ENCODE measurements at regions not wholly inside any gene's neighbourhood (a gene's known extent, or its start where the extent isn't known, plus 50 kb on each side); places are given as distances from the start of the nearest gene placed in this dataset.
"Not testable (repeated sequence)": the region's sequence is repeated elsewhere in the genome, so short reads cannot be mapped to it uniquely, and the experiment has no call there.

DNA sequence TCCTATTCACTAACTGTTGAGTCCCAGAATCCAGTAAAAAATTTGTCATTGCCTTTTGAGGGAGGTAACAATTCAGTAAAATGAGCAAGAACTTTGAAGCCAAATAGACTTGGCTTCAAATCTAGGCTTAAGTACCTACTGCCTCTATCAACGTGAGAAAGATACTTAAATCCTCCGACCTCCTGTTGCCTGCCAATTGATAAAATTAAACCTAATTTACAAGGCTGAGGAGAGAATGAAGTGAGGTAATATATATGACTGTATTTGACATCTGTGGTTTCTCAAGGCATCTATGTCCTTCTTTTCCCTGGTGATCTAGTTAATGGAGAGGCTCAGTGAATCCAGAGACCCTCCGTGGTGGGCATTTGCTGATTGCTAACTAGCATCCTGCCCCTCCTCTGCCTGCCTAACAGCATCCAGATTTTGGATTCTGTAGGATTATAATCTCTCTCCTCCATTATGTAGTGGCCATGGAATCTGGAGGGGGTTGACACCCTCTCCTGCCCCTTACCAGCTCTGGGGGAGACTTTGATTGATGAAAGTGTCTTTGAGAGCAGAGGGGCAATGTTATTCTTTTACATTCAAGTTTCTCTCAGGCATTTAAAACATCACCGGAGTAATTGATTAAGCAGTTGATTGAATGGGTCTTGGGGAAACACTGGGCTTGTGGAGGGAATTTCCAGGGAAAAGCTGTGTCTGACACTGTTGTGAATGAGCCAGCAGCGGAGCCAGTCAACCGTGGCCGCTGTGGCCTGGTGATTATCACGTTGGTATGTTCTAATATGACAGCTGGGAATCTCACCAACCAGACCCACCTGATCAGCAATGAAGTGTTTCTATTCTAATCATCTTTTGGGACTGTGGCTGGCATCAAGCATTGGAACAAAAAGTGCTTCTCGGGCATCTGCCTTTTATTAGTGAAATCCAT lies 140.7 kb upstream of the FAM78B start:
- DNase-seq, result no peak

DNA sequence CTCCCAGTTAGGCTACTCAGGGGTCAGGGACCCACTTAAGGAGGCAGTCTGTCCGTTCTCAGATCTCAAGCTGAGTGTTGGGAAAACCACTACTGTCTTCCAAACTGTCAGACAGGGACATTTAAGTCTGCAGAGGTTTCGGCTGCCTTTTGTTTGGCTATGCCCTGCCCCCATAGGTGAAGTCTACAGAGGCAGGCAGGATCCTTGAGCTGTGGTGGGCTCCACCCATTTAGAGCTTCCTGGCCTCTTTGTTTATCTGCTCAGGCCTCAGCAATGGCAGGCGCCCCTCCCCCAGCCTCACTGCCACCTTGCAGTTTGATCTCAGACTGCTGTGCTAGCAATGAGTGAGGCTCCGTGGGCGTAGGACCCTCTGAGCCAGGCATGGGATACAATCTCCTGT lies 149.5 kb upstream of the FAM78B start:
- DNase-seq, result not testable (repeated sequence)

DNA sequence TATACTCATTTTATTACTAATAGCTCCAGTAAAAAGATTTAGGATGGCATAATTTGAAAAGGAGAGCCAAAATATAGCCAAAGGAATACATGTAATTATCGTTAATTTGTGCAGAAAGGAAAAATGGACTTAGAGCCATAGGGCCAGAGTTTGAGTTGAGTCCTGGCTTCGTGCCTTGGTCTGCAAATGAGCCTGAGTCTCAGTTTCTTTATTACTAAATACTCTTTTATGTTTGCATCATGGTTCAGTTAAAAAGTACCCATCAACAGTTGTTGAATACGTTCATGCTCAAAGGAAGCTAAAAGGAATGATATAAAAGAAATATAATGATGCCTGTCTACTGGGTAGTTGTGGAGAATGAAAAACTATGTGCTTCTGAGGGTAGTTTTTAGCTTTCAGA lies 155.7 kb upstream of the FAM78B start:
- DNase-seq, result no peak

DNA sequence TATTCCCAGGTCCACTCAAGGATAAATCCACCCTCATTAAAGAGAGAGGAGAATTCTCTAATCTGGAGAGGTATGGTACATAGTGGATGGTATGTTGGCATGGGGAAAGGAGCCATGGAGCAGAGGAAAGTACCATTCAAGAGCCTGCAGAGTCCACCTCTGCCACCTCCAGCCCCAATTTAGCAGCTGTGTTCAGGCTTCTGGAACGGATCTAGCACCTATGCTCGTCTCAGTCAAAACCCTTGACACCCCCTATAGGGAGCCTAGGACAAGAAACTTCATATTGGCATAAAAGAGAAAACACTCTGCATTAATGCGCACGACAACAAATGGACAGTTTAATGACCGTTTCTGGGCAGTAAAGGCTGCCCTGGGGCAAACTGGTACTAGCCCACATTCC lies 161.1 kb upstream of the FAM78B start:
- no peak for DNase-seq

DNA sequence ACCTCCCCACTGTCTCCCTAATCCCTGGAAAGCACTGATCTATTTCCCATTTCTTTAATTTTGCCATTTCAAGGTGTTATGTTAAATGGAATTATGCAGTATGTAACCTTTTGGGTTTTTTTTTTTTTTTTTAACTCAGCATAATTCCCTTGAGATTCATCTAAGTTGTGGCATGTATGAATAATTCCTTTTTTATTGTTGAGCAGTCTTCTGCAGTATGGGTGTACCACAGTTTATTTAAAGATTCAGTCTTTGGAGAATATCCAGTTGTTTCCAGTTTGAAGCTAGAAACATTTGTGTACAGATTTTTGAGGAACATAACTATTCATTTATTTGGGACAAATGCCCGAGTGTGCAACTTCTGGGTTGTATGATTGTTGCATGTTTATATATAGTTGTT lies 162.2 kb upstream of the FAM78B start:
- DNase-seq, result no peak

DNA sequence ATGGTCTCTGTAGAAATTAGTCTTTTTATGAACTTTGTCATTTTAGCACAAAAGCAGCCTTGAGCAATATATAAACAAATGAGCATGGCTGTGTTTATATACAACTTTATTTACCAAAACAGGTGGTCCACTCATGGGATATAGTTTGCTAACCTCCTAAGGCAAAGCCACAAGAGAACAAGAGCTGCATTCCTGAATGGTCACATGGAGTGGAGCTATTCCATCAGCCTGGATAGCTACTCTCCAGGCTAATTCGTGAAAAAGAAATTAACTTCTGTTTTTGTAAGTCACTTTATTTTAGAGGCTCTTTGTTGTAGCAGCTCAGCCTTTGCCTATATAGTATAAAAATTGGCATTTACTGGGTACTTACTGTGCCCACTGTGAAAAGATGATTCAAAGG lies 163.3 kb upstream of the FAM78B start:
- DNase-seq, result no peak

DNA sequence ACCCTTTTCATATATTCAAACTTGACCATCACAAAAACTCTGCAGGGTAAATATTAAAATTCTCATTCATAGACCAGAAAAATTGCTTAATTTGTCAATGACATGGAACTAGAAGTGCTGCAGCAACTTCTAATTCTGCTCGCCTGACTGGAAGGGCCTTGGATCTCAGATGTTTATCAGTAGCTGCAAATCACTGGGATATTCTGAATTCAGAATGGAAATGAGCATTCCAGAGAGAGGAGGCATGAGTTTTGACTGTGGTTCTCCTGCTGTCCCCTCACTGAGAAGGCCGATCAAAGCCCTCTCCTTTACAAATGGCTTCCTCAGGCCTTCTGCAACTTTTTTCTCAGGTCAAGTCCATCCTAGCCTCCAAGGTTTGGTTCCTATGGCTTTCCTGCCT lies 171.3 kb upstream of the FAM78B start:
- no peak for DNase-seq

DNA sequence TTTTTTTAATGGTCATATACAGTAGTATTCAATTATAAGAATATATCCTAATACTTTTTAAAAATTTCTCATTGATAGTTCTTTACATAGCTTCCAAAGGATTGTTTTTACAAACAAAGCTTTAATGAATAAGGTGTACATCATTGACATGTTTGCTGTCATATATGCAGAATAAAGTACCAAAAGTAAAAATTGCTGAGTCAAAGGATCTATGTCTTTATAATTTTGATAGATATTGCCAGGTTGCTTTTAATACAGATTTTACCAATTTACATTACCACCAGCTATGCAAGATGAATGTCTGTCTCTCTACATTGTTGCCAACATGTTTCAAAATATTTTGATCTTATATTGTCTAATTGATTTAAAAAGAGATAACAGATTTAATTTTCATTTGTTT lies 173.9 kb upstream of the FAM78B start:
- no peak for DNase-seq

DNA sequence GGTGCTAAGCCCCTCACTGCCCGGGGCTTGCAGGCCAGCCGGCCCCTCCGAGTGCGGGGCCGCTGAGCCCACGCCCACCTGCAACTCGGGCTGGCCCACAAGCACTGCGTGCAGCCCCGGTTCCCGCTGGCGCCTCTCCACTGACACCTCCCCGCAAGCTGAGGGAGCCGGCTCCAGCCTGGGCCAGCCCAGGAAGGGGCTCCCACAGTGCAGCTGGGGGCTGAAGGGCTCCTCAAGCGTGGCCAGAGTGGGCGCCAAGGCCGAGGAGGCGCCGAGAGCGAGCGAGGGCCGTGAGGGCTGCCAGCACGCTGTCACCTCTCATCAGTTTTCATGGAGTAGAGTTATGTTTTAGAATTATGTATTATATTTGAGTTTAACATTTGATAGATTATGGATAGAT lies 176.5 kb upstream of the FAM78B start:
- DNase-seq, result no peak

DNA sequence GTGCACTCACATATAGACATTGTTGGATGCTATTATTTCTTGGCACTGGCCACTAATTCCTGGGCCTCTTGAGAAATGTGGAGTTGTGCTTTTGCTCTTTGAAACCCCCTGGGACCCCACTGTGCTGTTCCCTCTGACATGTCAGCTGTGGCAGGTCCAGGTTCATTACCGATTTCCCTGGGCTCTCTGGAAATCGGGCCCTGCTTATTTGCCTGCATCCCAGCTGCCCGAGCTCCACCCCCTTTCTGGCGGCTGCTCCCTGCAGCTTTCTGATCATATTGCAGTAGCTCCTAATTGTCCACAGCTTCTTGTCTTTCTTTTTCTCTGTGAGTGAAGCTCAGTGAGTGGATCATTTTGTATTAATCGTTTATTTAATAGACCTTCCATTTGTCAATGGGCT lies 183.7 kb upstream of the FAM78B start:
- DNase-seq, result no peak

DNA sequence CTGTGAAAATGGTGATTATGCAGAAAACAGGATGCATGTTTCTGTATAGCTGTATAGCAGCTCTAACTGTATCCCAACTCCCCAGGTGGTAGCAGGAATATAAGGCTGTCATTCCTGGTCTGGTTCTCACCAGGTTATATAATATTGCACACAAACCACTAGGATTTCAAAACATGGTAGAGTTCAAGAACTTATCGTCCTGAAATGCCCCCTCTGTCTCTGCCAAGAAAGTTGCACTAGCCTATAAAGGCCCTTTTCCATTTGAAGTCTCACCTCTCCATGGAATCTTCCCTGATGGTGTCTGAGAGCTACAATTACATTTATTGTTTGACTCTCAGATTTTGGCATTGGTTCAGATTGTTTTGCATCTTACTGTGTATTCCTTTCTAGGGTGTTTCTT lies 184.9 kb upstream of the FAM78B start:
- no peak for DNase-seq

DNA sequence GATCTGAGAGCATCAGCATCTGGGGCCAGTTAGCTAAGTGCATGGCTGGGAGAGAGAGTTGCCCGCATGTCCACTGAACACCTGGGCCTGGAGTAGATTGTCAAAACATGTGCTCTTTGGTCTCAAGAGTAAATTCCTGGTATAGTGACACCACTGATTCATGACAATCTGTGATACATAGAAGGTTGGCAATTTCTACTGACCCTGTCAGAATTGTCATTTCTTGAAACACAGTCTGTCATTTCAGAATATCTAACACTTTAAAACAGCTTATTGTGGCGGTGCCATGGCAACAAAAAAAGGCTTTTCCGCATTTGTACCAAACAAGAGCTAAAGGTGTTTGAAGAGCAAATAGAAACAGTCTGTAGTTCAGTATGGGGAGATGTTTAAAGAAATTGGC lies 186.4 kb upstream of the FAM78B start:
- DNase-seq, result no peak

DNA sequence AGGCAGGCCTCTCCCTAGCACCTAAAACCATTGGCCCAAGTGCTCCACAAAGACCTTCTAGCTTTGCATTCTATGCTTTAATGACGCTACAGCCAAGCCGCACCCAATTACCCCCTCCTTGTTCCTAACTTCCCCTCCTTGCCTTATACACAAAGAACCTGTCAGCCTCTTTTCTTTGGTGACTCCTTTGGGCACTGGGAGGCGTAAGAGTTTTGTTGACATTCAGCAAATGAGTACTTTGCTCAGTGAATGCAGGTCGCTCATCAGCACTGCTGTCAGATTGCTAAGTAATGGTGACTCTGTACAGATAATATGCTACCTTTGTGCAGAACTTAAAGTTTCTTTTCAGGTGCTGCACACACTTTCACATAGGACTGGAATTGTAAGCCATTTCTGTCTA lies 187.6 kb upstream of the FAM78B start:
- no peak for DNase-seq

DNA sequence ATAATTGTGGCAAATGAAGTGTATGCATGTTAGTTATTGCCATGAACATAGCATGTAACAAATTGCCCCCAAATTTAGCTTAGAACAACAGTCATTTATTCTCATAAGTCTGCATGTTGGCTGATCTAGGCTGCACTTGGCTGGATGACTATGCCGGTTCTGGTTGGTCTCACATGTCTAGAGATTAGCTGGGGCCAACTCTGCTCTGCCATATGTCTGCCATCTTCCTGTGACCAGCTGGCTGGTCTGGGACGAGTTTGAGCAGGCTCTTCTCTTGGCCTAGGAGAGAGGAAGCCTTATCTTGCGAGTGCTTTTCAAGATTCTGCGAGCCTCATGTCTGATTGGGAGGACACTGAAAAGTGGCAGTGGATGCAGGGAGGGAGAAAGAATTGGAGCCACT lies 198.3 kb upstream of the FAM78B start:
- no peak for DNase-seq

DNA sequence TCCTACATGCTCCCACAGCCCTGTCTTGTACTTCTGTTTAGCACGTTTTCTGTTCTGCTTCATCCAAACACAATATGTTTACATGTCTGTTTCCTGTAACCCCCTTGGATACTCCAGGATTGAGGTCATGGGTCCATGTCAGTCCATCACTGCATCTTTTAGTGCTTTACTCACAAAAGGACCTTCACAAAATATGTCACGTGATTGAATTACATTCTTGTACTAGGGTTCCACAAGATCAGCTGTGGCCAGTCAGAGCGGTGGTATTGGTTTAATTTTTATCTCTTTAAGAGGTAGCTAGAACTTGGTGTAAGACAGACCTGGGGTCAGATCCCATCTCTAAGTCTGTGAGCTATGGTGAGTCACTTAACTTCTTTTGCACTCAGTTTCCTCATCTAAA lies 201.2 kb upstream of the FAM78B start:
- DNase-seq, result no peak

DNA sequence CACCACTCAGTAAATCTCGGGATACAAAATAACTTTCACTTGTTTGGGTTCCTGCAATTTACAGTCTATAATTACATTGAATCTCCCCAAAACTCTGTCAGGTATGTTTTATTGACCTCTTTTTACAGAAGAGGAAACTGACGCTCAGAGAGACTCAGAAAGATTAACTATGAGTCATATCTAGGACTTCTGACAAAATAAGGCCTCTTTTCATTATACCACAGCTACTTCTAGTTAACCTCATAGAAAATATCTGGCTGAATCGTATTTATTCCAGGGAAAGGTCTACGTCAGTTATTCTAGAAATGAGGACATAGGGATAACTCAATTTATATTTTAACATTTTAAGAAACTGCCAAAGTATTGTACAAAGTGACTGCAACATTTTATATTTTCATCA lies 211.1 kb upstream of the FAM78B start:
- no peak for DNase-seq

DNA sequence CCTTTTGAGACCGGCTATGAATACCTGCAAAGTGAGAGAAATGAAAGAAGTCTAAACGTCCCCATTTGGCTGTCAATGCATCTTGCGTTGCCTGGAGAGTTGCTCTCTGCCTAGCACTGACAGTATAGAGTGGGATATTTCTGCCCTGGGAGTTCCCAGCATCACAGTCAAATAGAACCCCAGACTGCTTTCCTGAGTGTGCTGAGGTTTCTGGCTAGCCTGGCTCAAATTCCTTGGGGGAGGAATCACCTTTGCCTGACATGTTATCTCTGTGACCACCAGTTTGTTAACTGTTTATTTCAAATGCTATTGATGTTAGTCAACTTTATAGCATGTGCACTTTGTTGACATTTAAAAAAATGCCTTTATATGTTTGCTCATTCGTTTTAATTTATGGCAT lies 212.0 kb upstream of the FAM78B start:
- no peak for DNase-seq

DNA sequence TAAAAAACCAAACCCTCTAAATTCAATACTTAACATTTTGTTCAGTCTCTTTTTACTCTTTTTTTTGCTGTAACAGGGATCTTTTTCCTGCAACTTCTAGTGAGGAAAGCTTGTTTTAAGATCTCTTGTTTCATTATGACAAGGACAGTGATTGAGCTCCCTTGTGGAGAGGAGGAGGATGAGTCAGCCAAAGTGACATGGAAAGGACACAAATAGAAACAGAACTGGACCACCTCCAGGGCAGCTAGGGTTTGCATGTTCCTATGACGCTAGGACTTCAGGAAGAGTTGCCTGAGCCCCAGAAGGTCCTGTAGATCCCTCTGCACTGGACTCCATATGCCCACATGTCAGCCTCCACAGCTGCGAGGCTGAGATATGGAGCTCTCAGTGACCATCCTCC lies 212.6 kb upstream of the FAM78B start:
- DNase-seq, result no peak

DNA sequence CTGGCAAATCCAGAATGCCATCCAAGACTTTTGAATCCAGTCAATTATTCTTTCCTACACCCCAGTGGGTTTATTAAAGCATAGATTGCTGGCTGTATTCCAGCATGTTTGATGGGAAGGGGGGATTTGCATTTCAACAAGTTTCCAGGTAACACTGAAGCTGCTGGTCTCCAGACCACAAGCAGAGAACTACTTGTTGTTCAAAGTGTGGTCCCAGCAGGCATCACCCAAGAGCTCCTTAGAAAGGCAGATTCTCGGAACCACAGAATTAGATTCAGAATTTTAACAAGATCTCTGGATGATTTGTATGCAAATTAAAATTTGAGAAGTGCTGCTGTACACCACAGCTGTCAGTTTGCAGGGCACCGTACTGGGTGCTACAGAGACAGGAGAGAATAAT lies 216.3 kb upstream of the FAM78B start:
- DNase-seq, result no peak

DNA sequence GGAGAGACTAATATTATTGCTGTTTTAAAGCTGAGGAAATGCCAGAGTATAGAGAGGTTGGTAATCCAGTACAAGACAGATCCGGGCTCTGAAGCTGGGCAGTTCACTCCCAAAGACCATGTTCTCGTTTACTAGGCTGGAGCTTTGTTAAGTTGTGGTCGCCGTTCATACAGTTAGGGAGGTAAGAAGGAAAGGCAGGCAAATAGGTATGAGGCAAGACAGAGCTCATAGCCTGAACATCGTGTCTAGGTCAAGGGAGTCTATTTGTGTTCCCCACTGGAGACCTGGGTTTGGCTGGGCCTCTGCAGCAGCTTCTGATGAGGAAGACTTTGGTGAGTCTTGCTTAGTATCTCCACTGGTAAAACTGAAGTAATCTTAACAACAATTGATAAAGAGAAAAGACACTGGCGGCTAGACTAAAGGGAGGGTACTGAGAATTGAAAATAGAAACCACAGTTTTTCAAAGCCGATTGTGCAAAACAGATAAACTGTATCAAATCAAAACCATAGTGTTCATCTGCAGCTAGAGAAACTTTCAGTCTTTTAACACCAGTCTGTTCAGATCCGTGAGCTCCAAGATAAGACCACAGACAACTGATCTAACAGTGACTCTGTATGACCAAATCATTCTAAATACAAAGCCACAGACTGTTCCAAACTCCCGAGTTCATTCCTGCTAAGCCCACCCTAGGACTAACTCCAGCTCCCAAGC lies 217.0 kb upstream of the FAM78B start:
- no peak for DNase-seq

DNA sequence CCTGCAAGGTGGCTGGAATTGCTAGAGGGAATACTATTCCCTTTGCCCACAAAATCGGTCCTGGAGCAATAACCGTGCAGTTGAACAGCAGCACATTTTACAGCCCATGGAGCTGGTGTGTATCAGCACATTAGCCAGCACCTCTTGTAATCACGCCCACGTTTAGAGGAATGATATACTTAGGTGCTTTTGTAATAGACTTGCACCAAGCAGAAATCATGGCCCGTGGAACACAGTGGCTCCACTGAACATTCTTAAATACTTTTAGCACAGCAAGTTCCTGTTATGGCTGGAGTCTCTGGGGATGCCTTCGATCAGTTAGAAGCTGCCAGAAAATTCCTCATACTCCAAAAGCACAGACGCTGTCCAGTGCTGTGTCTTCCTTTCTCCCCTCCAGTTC lies 218.1 kb upstream of the FAM78B start:
- no peak for DNase-seq

DNA sequence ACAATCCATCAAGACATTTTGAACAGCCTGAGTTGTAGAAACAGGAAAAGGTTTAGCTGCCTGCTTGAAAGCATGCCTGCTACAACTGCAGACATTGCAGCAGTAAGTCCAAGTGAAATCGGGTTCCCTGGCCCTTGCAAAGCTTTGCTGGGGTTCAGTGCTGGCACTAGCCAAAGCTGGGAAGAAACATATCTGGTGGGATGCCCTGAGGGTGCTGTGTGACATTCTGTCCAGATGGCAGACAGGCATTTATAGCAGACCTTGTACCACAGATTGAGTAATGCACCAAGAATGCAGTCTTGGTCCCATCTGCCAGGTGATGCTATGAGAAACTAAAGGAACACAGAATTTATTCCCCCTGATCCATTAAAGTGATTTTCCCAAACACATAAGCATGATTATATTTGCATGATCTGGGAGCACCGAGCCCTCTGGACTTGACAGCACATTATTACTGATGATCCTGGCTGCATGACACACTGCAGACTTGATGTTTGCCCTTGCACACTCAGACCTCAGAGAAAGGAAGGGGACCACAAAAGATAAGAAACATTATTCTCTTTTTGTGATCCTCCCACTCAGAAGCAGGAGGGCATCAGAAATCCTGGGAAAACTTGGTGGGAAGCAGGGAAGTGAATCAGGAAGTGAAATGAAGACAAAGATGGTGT lies 223.7 kb upstream of the FAM78B start:
- no peak for DNase-seq

DNA sequence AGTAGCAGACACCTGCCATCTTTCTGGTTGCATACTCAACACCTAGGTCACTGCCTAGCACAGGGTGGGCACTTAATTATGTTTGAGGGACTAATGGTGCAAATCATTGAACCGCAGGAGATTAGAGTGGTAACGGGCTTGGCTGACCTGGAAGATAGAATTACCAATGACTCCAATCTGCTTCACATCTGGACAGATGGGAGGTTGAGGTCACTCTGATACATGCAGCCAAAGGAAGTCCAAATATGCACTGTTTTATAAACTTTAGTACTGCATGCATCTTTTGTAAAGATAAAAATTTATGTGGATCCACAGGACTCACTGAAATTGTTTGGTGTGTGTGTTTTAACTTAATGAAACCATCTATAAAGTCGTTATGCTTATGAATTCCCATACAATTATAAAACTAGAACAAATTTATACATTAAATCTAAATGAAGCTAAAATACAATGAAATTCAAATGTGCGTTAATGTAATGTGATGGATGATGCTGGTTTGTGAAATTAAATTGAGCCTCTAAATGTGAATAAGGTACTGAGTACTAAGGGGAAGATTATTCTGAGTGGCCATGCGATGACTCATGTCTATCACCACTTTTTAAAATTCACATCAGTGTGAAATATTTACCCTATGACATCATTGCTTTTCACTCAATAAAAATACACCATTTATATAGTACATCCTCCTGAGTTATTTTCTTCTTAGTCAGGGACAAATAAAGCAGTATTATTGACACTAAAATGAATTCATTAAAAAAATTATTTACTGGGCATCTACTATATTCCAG lies 224.7 kb upstream of the FAM78B start:
- DNase-seq, result no peak
